ENCODE measurements at regions not wholly inside any gene's neighbourhood (a gene's known extent, or its start where the extent isn't known, plus 50 kb on each side); places are given as distances from the start of the nearest gene placed in this dataset.

DNA sequence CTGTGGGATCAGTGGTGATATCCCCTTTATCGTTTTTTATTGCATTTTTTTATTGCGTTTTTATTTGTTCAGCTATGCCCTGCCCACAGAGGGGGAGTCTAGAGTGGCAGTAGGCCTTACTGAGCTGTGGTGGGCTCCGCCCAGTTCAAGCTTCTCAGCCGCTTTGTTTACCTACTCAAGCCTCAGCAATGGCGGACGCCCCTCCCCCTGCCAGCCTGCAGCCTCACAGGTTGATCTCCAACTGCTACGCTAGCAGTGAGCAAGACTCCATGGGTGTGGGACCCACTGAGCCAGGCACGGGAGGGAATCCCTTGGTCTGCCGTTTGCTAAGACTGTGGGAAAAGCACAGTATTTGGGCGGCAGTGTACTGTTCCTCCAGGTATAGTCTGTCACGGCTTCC, 500.6 kb upstream of the MCTP2 start:
- CTCF ChIA-PET (ENCODE audit: partially characterized antibody) = interaction anchor here (1.1 kb wide), 1 partner anchor 244 kb away, joined by 3 read pairs; no protein-coding TSS in a partner anchor
- no peak overlapping the region for H4K91ac ChIP-seq (replicated peaks; ENCODE audit: insufficient read length, low read length)

More for the DNA sequence above, 500.6 kb upstream of the MCTP2 start:
- no peak overlapping the region for H2BK120ac ChIP-seq (replicated peaks; ENCODE audit: low read depth, low read length)
- no peak overlapping the region for H2BK20ac ChIP-seq (ENCODE audit: low read length)
- no peaks in the 10 kb centered on the region for H4K20me1 ChIP-seq (replicated peaks in 1 of 2; ENCODE audit: control insufficient read depth in 1 of 2, insufficient read depth in 2 of 2, low read length in 2 of 2)
- H3K4me2 ChIP-seq (ENCODE audit: insufficient read depth in 1 of 2, low read depth in 2 of 2, low read length in 2 of 2) = no peak overlapping the region; a peak in 1 of 4 replicates
- H2AK5ac ChIP-seq (ENCODE audit: low read depth, low read length) = no peak overlapping the region
- H3K27me3 ChIP-seq (replicated peaks in 1 of 4; ENCODE audit: control insufficient read depth in 3 of 4, extremely low read depth in 1 of 4, insufficient read depth in 3 of 4, low read length in 3 of 4) = no peaks in the 10 kb centered on the region
- H3K79me2 ChIP-seq (ENCODE audit: control insufficient read depth in 1 of 2, insufficient read depth in 2 of 2, low read length in 2 of 2) = no peaks in the 10 kb centered on the region
- no peak overlapping the region for H3K4ac ChIP-seq (replicated peaks; ENCODE audit: insufficient read length, low read depth, low read length)
- no peaks in the 10 kb centered on the region for H3K36me3 ChIP-seq (ENCODE audit: control insufficient read depth in 2 of 4, insufficient read depth in 4 of 4, low read length in 3 of 4)
- no peaks in the 10 kb centered on the region for H3K79me1 ChIP-seq (ENCODE audit: low read depth, low read length)
- no peak for FAIRE-seq
- H2AFZ ChIP-seq (ENCODE audit: low read length) = peak overlapping the region; percentile 81
- TF ChIP-seq, protein P1, sequence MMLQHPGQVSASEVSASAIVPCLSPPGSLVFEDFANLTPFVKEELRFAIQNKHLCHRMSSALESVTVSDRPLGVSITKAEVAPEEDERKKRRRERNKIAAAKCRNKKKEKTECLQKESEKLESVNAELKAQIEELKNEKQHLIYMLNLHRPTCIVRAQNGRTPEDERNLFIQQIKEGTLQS (IDR thresholded peaks at IDR 0.05; ENCODE audit: insufficient read depth, low read depth, low read length) = no peak
- peak; percentile 71; the same call in 1 of the 2 replicates for TF ChIP-seq YY1 (IDR thresholded peaks at IDR 0.05; ENCODE audit: low read depth, low read length)
- H3K23me2 ChIP-seq (ENCODE audit: low read depth, low read length) = no peaks in the 10 kb centered on the region
- no peak overlapping the region for H3K27ac ChIP-seq (ENCODE audit: low read depth, low read length)
- peaks cover 0 to 4% of the 10 kb centered on the region in 2 experiments; a peak in 1 of 4 replicates for H3K9me3 ChIP-seq (ENCODE audit: insufficient read depth in 2 of 2, low read depth in 1 of 2, low read length in 1 of 2)
- no peak for DNase-seq (ENCODE audit: low read depth in 1 of 2, low spot score in 2 of 2)
- no peak overlapping the region; the same call in 1 of the 2 replicates for H2BK15ac ChIP-seq (ENCODE audit: low read length)
- peak overlapping the region; percentile 3; the same call in 1 of the 2 replicates for H4K8ac ChIP-seq (ENCODE audit: extremely low read depth, insufficient read depth, low read length)
- H3K4me1 ChIP-seq (replicated peaks in 1 of 4; ENCODE audit: control insufficient read depth in 3 of 4, insufficient read depth in 4 of 4, low read length in 3 of 4) = peaks cover 0 to 2% (median under 1%) of the 10 kb centered on the region in 4 experiments; a peak in 1 of 7 replicates
- H3K18ac ChIP-seq (ENCODE audit: extremely low read depth, low read length) = no peak overlapping the region
- H3K56ac ChIP-seq (replicated peaks; ENCODE audit: insufficient read length, low read depth, low read length) = no peak overlapping the region
- no peak overlapping the region for H2BK12ac ChIP-seq (ENCODE audit: low read depth, low read length)
- POLR2A ChIA-PET (ENCODE audit: partially characterized antibody) = no interaction called here
- H3K9ac ChIP-seq (replicated peaks in 1 of 4; ENCODE audit: extremely low read depth in 1 of 4, low read depth in 3 of 4, low read length in 3 of 4) = no peak overlapping the region
- no peak overlapping the region for H4K5ac ChIP-seq (ENCODE audit: insufficient read length, low read depth, low read length)
- H3K23ac ChIP-seq (ENCODE audit: insufficient read length) = no peak overlapping the region
- WGBS, 2 experiments (ENCODE audit: extremely low coverage in 1 of 2, insufficient coverage in 1 of 2, insufficient read length in 1 of 2, insufficient replicate concordance in 2 of 2, low coverage in 1 of 2, low lambda C conversion rate in 2 of 2, missing lambda C conversion rate in 1 of 2) = 89% methylated on average over 11 of the region's 11 CpGs; no CpG with 5 or more reads in 1 of the 2 experiments
- no peak overlapping the region for H2BK5ac ChIP-seq (ENCODE audit: low read depth, low read length)
- no peak overlapping the region for H3K4me3 ChIP-seq (ENCODE audit: extremely low read depth in 1 of 4, insufficient read depth in 2 of 4, low read depth in 3 of 4, low read length in 4 of 4)
- H3K14ac ChIP-seq (ENCODE audit: insufficient read length) = no peak overlapping the region

Data from H1 (cell line).